Fibroblast of lung (primary cell): ENCODE measurements at regions not wholly inside any gene's neighbourhood (a gene's known extent, or its start where the extent isn't known, plus 50 kb on each side); places are given as distances from the start of the nearest gene placed in this dataset.

Experiments used
- EZH2 ChIP-seq: IDR thresholded peaks from 2 replicates; pipeline ENCODE4 v1.5.1; 2012; ENCODE audit warnings: low read length, control low read depth, mild to moderate bottlenecking; ENCODE audit errors: missing control alignments
- TF ChIP-seq, protein P1 (sequence below), 2 donors: IDR thresholded peaks in 1 of 2; conservative IDR thresholded peaks in 1 of 2; 1 replicate in 1 of 2; 2 replicates in 1 of 2; pipeline ENCODE4 v1.5.1; 2011 to 2012; ENCODE audit warnings: low read length in 2 of 2, control low read depth in 1 of 2, inconsistent platforms in 1 of 2, low read depth in 1 of 2, mild to moderate bottlenecking in 1 of 2

DNA sequence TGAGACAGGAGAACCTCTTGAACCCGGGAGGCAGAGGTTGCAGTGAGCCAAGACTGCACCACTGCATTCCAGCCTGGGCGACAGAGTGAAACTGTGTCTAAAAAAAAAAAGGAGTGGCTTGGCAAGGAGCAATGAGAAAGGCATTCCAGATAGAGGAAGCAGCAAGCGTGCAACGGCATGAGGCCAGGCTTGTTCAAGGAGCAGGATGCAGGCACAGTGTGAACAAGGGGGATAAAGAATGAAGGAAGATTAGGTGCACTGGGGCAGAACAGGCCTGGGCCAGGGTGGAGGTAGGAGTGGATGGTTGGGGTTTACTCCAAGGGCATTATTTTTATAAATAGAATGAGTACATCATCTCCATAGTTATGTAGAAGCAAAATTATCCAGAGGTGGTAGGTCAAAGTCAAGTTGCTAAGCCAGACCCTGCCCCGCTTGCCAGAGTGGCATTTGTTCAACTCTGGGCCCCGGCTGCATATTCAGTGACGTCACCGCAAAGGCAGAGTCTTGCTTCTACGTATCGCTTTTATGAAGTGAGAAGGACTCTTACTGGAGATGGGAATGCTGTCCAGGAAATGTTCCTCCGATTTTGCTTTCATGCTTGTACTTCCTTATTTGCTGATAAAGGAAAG lies 100.2 kb downstream of the KATNIP start:
- TF ChIP-seq, protein P1, sequence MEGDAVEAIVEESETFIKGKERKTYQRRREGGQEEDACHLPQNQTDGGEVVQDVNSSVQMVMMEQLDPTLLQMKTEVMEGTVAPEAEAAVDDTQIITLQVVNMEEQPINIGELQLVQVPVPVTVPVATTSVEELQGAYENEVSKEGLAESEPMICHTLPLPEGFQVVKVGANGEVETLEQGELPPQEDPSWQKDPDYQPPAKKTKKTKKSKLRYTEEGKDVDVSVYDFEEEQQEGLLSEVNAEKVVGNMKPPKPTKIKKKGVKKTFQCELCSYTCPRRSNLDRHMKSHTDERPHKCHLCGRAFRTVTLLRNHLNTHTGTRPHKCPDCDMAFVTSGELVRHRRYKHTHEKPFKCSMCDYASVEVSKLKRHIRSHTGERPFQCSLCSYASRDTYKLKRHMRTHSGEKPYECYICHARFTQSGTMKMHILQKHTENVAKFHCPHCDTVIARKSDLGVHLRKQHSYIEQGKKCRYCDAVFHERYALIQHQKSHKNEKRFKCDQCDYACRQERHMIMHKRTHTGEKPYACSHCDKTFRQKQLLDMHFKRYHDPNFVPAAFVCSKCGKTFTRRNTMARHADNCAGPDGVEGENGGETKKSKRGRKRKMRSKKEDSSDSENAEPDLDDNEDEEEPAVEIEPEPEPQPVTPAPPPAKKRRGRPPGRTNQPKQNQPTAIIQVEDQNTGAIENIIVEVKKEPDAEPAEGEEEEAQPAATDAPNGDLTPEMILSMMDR (conservative IDR thresholded peaks at IDR 0.05 in 1 of 2, IDR thresholded peaks at IDR 0.05 in 1 of 2; ENCODE audit: low read depth in 1 of 2, low read length in 2 of 2): no peak
- TF ChIP-seq EZH2: no peak
